HG03575 (cell line): ENCODE measurements at regions not wholly inside any gene's neighbourhood (a gene's known extent, or its start where the extent isn't known, plus 50 kb on each side); places are given as distances from the start of the nearest gene placed in this dataset.

Experiments used
- ATAC-seq: cut with Tn5 transposase; IDR thresholded peaks from one replicate; pipeline ENCODE4 v1.9.1; 2021; ENCODE audit not compliant: unreplicated experiment, insufficient number of reproducible peaks, low FRiP score; ENCODE audit errors: extremely low read depth

- ATAC-seq = no peak
Measured at GRCh38 chr1:94713472-94714141, 106.5 kb upstream of the SLC44A3 start.

- no peak for ATAC-seq
Measured at GRCh38 chr1:94709891-94710581, 110.1 kb upstream of the SLC44A3 start.

DNA sequence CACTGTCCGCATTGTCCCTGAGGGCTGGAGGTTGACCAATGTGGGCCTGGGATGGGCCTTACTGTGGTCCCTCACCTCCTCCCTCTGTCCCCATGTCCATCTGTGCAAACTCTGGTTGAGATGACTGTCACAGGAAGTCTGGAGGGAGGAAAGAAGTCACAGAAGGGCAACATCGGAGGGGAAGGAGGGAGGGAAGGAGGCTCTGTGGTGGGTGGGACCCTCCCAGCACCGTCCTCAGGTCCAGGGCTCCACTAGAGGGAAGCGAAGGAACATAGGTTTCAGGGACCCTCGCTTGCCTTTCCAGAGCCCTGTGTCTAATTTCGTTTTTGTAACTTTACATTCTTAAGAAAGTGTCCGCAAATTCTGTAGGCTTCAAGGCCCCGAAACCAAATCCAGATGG is 111.3 kb upstream of the SLC44A3 start:
- no peak for ATAC-seq

DNA sequence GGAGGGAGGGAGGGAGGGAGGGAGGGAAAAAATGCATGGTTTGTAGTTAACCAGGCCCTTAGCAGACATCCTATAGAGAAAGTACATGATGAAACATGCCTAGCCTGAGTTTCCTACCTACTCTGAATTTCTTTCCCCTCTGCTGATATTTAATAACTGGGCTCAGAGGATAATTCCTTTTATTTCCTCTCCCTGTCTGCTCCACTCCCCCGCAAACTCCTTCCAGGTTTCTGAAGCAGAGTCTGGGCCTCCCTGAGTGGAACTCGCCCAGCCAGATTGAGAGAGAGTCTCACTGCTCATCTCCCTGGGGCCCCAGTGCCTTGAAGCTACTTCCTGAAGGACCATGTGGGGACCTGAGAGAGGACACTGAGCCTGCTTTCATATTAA is 111.9 kb upstream of the SLC44A3 start:
- no peak for ATAC-seq

GRCh38 chr1:94707321-94708298 is 112.5 kb upstream of the SLC44A3 start:
- no peak for ATAC-seq

DNA sequence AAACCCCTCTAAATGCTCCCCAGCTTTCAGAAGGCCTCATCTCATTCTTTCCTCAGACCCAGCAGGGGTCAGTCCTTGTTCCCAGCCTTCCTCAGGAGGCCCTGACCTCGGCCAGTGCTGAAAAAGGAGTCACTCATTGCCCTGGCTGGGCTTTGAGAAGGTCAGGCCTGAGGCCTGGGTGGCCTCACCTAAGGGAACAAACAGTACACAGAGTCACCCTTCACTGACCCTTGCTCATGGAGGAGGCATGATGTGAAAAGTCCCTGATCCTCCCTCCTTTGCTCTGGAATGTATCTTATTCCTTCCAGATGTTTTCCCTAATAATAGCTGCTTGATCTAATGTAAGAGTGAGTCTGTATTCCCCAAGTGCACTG is 117.7 kb upstream of the SLC44A3 start:
- no peak for ATAC-seq

DNA sequence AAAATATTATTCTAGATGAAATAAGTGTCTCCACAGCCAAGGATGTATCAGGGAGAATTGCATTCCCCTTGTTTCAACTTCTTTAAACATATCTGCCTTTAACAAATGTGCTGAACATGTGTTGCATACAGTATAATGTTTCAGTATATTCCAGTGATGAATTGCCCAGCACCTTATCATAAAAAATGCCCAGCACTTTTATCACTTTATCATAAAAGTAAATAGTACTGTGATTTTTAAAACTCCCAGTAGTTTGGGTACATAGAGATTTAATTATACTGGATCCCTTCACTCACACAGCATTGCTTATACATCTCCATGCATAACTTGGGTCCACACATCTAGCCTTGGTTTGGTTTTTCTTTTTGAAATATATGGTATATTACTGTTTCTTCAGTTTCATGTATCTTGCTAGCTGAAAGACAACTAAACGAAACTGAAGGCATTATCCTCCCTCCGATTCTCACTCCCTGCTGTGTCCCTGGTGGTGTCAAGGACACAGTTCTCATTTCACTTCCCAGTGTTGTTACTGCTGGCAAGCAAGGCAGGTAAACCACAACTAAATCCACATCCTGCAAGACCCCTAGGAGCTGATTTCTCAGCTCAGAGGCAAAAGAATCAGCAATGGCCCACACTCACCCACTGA is 118.2 kb upstream of the SLC44A3 start:
- no peak for ATAC-seq

DNA sequence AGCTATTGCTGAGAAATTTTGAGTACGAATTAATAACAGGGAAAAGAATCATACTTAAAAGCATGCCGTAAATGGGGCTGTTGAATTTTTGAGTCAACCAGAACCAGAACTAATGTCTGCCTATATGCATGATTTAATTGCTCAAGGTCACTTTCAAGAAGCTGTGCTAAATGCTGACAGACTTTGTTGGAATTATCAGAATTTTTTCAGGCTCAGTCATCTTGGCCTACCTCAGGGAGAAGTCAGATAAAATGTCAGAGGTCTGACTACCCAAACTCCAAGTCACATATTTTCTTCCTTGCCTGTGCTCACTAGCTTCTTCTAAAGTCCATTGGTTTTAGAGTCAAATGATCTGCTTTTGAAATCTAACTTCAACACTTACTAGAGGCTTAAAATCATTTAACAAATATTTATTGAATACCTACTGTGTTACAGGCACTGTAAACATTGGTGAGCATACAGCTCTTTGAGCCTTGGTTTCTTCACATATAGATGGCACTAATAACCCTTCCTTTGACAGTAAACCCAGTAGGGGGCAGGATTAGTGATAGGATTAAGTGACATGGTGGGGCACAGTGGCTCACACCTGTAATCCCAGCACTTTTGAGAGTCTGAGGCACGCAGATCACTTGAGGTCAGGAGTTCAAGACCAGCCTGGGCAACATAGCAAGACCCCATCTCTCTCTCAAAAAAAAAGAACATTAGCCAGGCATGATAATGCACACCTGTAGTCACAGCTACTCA is 121.2 kb upstream of the SLC44A3 start:
- no peak for ATAC-seq

- no peak for ATAC-seq
Measured at GRCh38 chr1:94698356-94698755, 121.8 kb upstream of the SLC44A3 start.

- no peak for ATAC-seq
Measured at GRCh38 chr1:94697839-94698238, 122.3 kb upstream of the SLC44A3 start.

DNA sequence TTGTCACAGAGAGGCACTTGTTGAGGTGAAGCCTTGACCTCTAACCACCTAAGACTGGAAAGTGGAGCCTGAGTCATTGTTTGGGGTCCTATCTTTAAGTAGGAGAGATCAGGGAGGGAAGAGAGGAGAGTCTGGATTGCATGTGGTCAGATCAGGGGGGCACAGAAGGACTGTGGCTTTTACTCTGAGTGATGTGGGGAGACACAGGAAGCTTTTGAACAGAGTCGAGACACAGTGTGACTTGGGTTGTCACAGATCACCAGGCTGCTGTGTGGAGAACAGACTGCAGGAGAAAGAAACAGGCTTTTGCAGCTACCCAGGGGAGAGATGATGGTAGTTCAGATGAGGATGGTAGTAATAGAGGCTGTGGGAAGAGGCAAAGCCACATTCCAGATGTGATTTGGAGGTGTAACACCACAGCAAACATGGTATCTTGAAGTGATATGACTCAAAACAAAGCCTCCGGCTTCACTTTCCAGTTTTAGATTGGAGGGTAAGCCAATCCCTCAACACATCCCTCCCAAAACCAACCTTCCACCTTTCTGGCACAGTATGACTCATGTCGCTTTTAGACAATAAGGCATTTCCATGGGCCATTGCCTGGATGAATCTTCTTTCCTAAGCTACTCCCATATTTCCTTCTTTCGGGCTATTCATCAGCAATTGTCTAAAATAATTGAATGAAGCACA is 125.8 kb upstream of the SLC44A3 start:
- ATAC-seq = no peak

DNA sequence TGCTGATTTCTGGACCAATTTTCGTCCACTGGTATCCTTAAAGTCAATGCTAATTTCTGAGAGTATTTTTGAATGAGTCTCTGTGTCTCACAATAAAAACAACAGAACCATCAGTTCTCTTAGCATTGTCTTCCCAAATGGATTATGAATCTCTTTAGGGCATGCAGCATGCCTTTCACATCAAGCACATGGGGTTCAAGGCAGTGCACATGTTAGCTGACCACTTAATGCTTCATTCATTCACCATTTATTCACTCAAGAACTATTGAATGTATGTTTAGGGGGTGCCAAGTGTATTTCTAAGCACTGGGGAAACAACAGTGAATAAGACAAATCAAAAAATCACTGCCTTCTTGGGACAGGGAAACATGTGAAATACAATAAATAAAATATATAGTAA is 126.7 kb upstream of the SLC44A3 start:
- ATAC-seq = no peak

- no peak for ATAC-seq
Measured at GRCh38 chr1:94693029-94693428, 127.1 kb upstream of the SLC44A3 start.

DNA sequence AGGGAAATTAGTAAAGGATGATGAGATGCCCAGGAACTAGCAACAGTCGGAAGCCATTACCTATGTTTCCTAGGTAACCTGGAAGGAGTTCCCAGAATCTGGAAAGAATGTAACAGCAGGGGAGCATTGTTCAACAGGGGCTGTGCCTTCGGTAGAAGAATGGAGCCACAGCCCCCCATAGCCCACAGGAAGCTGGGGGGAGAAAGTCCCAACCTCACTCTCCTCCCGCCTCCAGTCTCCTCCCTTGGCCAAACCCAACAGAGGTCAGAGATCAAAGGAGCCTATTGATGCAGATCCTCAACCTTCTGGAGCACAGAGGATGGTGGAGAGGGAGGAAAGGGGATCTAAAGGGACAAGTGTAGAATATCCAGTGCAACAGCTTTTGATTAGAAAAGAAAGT is 131.5 kb upstream of the SLC44A3 start:
- ATAC-seq = no peak

DNA sequence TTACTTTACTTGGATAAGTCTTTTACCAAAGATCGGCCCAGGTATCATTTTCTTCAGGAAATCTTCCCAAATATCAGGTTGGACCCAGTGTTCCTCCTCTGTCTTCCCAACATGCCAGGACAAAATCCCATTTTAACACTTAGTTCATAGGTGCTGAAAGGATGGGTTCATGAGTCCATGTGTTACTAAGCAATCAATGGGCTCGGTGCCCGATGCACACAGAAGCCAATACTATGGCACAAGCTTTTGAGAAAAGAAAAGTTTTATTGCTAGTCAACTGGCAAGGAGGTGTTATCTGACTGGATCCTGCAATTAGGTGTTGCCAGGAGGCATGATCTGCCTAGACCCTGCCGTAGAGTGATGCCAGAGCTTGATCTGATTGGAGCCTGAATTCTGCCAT is 133.3 kb upstream of the SLC44A3 start:
- no peak for ATAC-seq

GRCh38 chr1:94684690-94685250 is 135.4 kb upstream of the SLC44A3 start:
- ATAC-seq = no peak

DNA sequence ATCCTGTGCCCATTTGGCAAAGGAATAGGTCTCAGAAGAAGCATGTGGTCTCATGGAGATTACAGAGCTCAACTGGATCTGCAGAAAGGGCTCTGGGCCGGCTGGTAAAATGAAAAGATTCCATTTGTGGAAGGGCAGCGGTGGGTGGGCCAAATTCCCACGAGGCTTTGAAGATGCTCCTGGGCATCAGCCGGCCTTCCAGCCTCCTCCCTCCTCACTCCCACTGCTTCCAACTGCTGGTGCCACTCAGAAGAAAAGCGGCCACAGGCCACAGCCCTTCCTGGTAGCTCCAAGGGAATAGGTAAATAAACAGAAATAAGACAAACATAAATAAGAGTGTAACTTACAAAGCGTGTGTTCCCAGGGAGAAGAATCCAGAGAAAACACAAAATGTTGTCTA is 136.3 kb upstream of the SLC44A3 start:
- no peak for ATAC-seq

DNA sequence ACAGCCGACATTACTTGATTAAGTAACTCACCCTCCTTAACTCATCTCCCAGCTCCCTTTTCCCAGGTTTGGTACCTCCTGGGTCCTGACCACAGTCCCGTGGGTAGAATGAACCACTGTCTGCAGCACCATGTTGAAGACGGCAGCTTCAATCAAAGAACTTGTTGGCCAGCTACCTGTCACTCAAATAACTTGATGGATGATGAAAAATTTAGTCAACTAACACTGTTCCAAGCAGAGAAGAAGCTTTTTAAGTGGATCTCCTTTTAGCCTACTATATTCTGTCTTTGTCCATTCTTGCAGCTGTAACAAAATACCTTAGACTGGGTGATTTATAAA is 138.4 kb upstream of the F3 start:
- ATAC-seq = no peak
